CMK (cell line): ENCODE measurements at regions not wholly inside any gene's neighbourhood (a gene's known extent, or its start where the extent isn't known, plus 50 kb on each side); places are given as distances from the start of the nearest gene placed in this dataset.
"Not testable (repeated sequence)": the region's sequence is repeated elsewhere in the genome, so short reads cannot be mapped to it uniquely, and the experiment has no call there.

Experiments used
- DNase-seq: peaks from one replicate; pipeline ENCODE4 v3.0.0-alpha.2; 2010; ENCODE audit warnings: low read depth

GRCh38 chr5:175347027-175347426 lies 97.0 kb downstream of the DRD1 start:
- no peak for DNase-seq

GRCh38 chr5:175344331-175345195 lies 99.4 kb downstream of the DRD1 start:
- DNase-seq = no peak

- no peak for DNase-seq
These were observed 100.7 kb downstream of the DRD1 start for GRCh38 chr5:175343308-175343707.

- no peak for DNase-seq
These were observed 103.8 kb downstream of the DRD1 start for GRCh38 chr5:175340180-175340579.

- no peak for DNase-seq
These were observed 106.3 kb downstream of the DRD1 start for GRCh38 chr5:175337680-175338079.

GRCh38 chr5:175336781-175337180 lies 107.2 kb downstream of the DRD1 start:
- no peak for DNase-seq

GRCh38 chr5:175335691-175336090 lies 108.3 kb downstream of the DRD1 start:
- no peak for DNase-seq

- not testable (repeated sequence) for DNase-seq
These were observed 112.6 kb downstream of the DRD1 start for GRCh38 chr5:175331173-175332036.

- no peak for DNase-seq
These were observed 114.0 kb downstream of the DRD1 start for GRCh38 chr5:175329976-175330375.

GRCh38 chr5:175328687-175329086 lies 115.3 kb downstream of the DRD1 start:
- DNase-seq = no peak

GRCh38 chr5:175328176-175328575 lies 115.8 kb downstream of the DRD1 start:
- no peak for DNase-seq

GRCh38 chr5:175325681-175326080 lies 118.3 kb downstream of the DRD1 start:
- DNase-seq = no peak

GRCh38 chr5:175321927-175322532 lies 122.0 kb downstream of the DRD1 start:
- no peak for DNase-seq

GRCh38 chr5:175319199-175319598 lies 124.8 kb downstream of the DRD1 start:
- DNase-seq = no peak

- no peak for DNase-seq
These were observed 126.1 kb downstream of the DRD1 start for GRCh38 chr5:175317872-175318271.

GRCh38 chr5:175309218-175309810 lies 134.7 kb downstream of the DRD1 start:
- DNase-seq = no peak

GRCh38 chr5:175308701-175309100 lies 135.3 kb downstream of the DRD1 start:
- no peak for DNase-seq

GRCh38 chr5:175306381-175306780 lies 137.6 kb downstream of the DRD1 start:
- DNase-seq = no peak

- DNase-seq = no peak
These were observed 138.7 kb downstream of the DRD1 start for GRCh38 chr5:175305251-175305650.

- DNase-seq = no peak
These were observed 153.6 kb downstream of the DRD1 start for GRCh38 chr5:175290379-175290778.

GRCh38 chr5:175288048-175288621 lies 155.8 kb downstream of the DRD1 start:
- no peak for DNase-seq

GRCh38 chr5:175286981-175287380 lies 157.0 kb downstream of the DRD1 start:
- DNase-seq = no peak
